ENCODE measurements at regions not wholly inside any gene's neighbourhood (a gene's known extent, or its start where the extent isn't known, plus 50 kb on each side); places are given as distances from the start of the nearest gene placed in this dataset.

- no peak for TF ChIP-seq ZFX (IDR thresholded peaks at IDR 0.05)
- no peak for TF ChIP-seq CTCF (conservative IDR thresholded peaks at IDR 0.05)
- H3K27ac ChIP-seq = no peak overlapping the region
Observed at GRCh38 chr12:114952573-114953271, 268.7 kb upstream of the TBX3 start.

GRCh38 chr12:114949058-114949820, 265.3 kb upstream of the TBX3 start:
- no peak overlapping the region for H3K27ac ChIP-seq
- TF ChIP-seq CTCF (conservative IDR thresholded peaks at IDR 0.05) (no peak), ZFX (IDR thresholded peaks at IDR 0.05) (no peak)

- no peak overlapping the region for H3K27ac ChIP-seq
- no peak for TF ChIP-seq ZFX (IDR thresholded peaks at IDR 0.05)
- no peak for TF ChIP-seq CTCF (conservative IDR thresholded peaks at IDR 0.05)
Observed at GRCh38 chr12:114945351-114945750, 261.4 kb upstream of the TBX3 start.

- H3K27ac ChIP-seq = no peak overlapping the region
- TF ChIP-seq ZFX (IDR thresholded peaks at IDR 0.05) = no peak
- TF ChIP-seq CTCF (conservative IDR thresholded peaks at IDR 0.05) = no peak
Observed at GRCh38 chr12:114944736-114945135, 260.8 kb upstream of the TBX3 start.

GRCh38 chr12:114943601-114944000, 259.6 kb upstream of the TBX3 start:
- H3K27ac ChIP-seq = no peak overlapping the region
- TF ChIP-seq CTCF (conservative IDR thresholded peaks at IDR 0.05) = no peak
- no peak for TF ChIP-seq ZFX (IDR thresholded peaks at IDR 0.05)

- no peak for TF ChIP-seq CTCF (conservative IDR thresholded peaks at IDR 0.05)
- no peak for TF ChIP-seq ZFX (IDR thresholded peaks at IDR 0.05)
- no peak overlapping the region for H3K27ac ChIP-seq
Observed at GRCh38 chr12:114938487-114939210, 254.7 kb upstream of the TBX3 start.

Measured in C4-2B (cell line).